ENCODE measurements at regions not wholly inside any gene's neighbourhood (a gene's known extent, or its start where the extent isn't known, plus 50 kb on each side); places are given as distances from the start of the nearest gene placed in this dataset.

DNA sequence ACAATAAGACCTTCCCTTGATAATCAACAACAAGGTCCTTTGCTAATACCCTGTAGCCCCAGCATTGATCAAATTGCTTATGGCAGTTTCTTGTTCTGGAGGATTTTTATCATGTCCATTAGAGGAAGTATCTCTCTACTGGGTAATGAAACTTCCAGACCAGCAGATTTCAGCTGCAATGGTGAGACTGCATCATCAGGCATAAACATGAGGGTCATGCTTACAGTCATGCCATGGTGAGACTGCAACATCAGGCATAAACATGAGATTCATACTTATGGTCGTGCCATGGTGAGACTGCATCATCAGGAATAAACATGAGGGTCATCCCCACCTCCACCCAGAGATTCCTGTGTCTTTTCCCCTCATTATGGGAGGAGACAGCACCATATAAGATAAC, 129.0 kb upstream of the LIPC start:
- Mint-ChIP-seq H3K4me1 (ENCODE audit: low read depth) (peaks cover 19% of the 10 kb centered on the region), H3K9me3 (peaks cover 2% of the 10 kb centered on the region), H3K36me3 (ENCODE audit: low read depth) (no peaks in the 10 kb centered on the region), H3K27me3 (peaks cover 11% of the 10 kb centered on the region), H3K4me3 (no peak overlapping the region), H3K27ac (no peak overlapping the region)
- Histone ChIP-seq H3K9me3 (ENCODE audit: control insufficient read depth in 1 of 2, insufficient read depth in 1 of 2, low read length in 2 of 2) (no peaks in the 10 kb centered on the region), H3K27ac (ENCODE audit: low read depth in 1 of 2, low read length in 2 of 2) (no peak overlapping the region), H3K4me1 (ENCODE audit: insufficient read depth, low read length) (no peaks in the 10 kb centered on the region), H3K36me3 (ENCODE audit: insufficient read depth, low read length) (no peaks in the 10 kb centered on the region), H3K27me3 (ENCODE audit: control insufficient read depth in 1 of 2, insufficient read depth in 2 of 2, low read length in 2 of 2) (no peaks in the 10 kb centered on the region), H3K4me3 (ENCODE audit: low read length) (no peak overlapping the region)
- DNase-seq (no peak), ATAC-seq (ENCODE audit: poor library complexity) (no peak)
- ChIA-PET POLR2A (no interaction called here), CTCF (no interaction called here)
- intact Hi-C loops (cut with DNase I, micrococcal nuclease), result no loop called here
- TF ChIP-seq, protein P1, sequence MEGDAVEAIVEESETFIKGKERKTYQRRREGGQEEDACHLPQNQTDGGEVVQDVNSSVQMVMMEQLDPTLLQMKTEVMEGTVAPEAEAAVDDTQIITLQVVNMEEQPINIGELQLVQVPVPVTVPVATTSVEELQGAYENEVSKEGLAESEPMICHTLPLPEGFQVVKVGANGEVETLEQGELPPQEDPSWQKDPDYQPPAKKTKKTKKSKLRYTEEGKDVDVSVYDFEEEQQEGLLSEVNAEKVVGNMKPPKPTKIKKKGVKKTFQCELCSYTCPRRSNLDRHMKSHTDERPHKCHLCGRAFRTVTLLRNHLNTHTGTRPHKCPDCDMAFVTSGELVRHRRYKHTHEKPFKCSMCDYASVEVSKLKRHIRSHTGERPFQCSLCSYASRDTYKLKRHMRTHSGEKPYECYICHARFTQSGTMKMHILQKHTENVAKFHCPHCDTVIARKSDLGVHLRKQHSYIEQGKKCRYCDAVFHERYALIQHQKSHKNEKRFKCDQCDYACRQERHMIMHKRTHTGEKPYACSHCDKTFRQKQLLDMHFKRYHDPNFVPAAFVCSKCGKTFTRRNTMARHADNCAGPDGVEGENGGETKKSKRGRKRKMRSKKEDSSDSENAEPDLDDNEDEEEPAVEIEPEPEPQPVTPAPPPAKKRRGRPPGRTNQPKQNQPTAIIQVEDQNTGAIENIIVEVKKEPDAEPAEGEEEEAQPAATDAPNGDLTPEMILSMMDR (IDR thresholded peaks at IDR 0.05), result no peak

DNA sequence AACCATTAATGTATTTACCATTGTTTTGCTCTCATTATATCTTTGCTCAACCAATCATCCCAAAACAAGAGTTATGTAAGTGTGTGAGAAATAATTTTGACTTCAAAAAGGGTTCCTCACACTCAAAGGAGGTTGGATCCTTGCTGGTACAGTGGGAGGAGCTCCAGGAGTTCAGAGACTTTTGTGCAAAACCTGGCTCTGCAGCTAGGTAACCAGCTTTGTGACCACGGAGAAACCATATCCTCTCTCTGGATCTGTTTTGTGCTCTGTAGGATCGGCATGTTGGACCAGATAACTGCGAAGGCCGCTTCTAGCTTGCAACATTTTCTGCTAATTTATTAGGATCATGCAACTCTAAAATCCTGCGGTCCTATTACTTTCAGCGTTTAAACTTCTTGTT, 128.6 kb upstream of the LIPC start:
- TF ChIP-seq, protein P1 (IDR thresholded peaks at IDR 0.05), result no peak
- Mint-ChIP-seq H3K4me1 (ENCODE audit: low read depth) (peaks cover 19% of the 10 kb centered on the region), H3K27me3 (peaks cover 11% of the 10 kb centered on the region), H3K36me3 (ENCODE audit: low read depth) (no peaks in the 10 kb centered on the region), H3K4me3 (no peak overlapping the region), H3K9me3 (peaks cover 2% of the 10 kb centered on the region), H3K27ac (no peak overlapping the region)
- ATAC-seq (ENCODE audit: poor library complexity), result peak; percentile 37
- no peak overlapping the region for H3K27ac ChIP-seq (ENCODE audit: low read depth in 1 of 2, low read length in 2 of 2)
- DNase-seq, result no peak
- H3K4me1 ChIP-seq (ENCODE audit: insufficient read depth, low read length), result no peaks in the 10 kb centered on the region
- ChIA-PET CTCF (interaction anchor here (0.8 kb wide), 1 partner anchor 26 kb away, joined by 3 read pairs; no protein-coding TSS in a partner anchor), POLR2A (no interaction called here)
- no peaks in the 10 kb centered on the region for H3K36me3 ChIP-seq (ENCODE audit: insufficient read depth, low read length)
- intact Hi-C loops (cut with DNase I, micrococcal nuclease), result no loop called here
- no peak overlapping the region for H3K4me3 ChIP-seq (ENCODE audit: low read length)
- H3K27me3 ChIP-seq (ENCODE audit: control insufficient read depth in 1 of 2, insufficient read depth in 2 of 2, low read length in 2 of 2), result no peaks in the 10 kb centered on the region
- no peaks in the 10 kb centered on the region for H3K9me3 ChIP-seq (ENCODE audit: control insufficient read depth in 1 of 2, insufficient read depth in 1 of 2, low read length in 2 of 2)

DNA sequence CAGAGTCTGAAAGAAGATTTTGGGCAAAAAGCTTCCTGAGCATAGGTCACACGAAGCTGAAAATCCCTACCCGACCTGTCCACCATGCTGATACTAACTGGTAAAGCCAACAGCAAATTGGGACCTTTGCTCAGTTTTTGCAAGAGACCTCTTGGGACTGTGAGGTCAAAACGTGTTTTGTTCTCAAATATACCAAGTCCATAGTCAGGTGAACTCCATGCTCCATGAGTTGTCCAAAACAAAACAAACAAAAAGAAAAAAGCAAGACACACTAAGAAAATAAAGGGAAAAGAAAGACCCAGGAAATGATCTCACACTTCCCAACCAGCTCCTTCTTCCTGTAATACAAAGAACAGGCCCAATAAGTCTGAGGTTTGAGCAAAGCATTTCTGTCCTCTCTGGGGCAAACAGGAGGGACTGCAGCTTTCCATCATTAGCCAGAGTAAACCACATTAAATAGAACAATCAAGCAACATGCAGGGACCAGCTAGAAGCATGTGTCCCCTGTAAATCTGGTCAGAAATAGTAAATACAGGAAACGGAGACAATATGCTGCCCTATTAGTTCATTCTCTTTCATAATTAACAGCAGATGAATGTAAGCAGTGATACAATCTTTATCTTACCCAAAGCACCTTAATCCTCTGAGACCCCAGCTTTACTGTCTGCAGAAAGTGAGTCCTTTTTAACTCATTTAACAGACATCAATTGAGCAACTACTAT, 125.0 kb upstream of the LIPC start:
- Mint-ChIP-seq H3K36me3 (ENCODE audit: low read depth) (no peaks in the 10 kb centered on the region), H3K9me3 (no peaks in the 10 kb centered on the region), H3K27me3 (no peaks in the 10 kb centered on the region), H3K27ac (no peak overlapping the region), H3K4me1 (ENCODE audit: low read depth) (peaks cover 23% of the 10 kb centered on the region), H3K4me3 (no peak overlapping the region)
- H3K9me3 ChIP-seq (ENCODE audit: control insufficient read depth in 1 of 2, insufficient read depth in 1 of 2, low read length in 2 of 2), result no peaks in the 10 kb centered on the region
- ChIA-PET CTCF (interaction anchor here (0.8 kb wide), 1 partner anchor 29 kb away, joined by 4 read pairs; no protein-coding TSS in a partner anchor), POLR2A (no interaction called here)
- H3K36me3 ChIP-seq (ENCODE audit: insufficient read depth, low read length), result no peaks in the 10 kb centered on the region
- no peak overlapping the region for H3K27ac ChIP-seq (ENCODE audit: low read depth in 1 of 2, low read length in 2 of 2)
- ATAC-seq (ENCODE audit: poor library complexity), result no peak
- TF ChIP-seq, protein P1 (IDR thresholded peaks at IDR 0.05), result no peak
- no peak overlapping the region for H3K4me3 ChIP-seq (ENCODE audit: low read length)
- no peak for DNase-seq
- no peaks in the 10 kb centered on the region for H3K4me1 ChIP-seq (ENCODE audit: insufficient read depth, low read length)
- H3K27me3 ChIP-seq (ENCODE audit: control insufficient read depth in 1 of 2, insufficient read depth in 2 of 2, low read length in 2 of 2), result no peaks in the 10 kb centered on the region
- intact Hi-C loops (cut with DNase I, micrococcal nuclease), result no loop called here

All from CD4-positive, alpha-beta T cell (primary cell).